OCI-LY1 (cell line): ENCODE measurements at regions not wholly inside any gene's neighbourhood (a gene's known extent, or its start where the extent isn't known, plus 50 kb on each side); places are given as distances from the start of the nearest gene placed in this dataset.
"Not testable (repeated sequence)": the region's sequence is repeated elsewhere in the genome, so short reads cannot be mapped to it uniquely, and the experiment has no call there.

ENCODE experiments used
- H2AFZ ChIP-seq: fragments of 200-600 bp; sonication (generic), shearing (Covaris generic); 2 replicates; pipeline ENCODE4 v1.6.0; 2014; ENCODE audit warnings: antibody characterized with exemption, mild to moderate bottlenecking, low read length
- H3F3A ChIP-seq: fragments of 200-600 bp; sonication (generic), shearing (Covaris generic); 2 replicates; pipeline ENCODE4 v1.6.0; 2014; ENCODE audit warnings: mild to moderate bottlenecking, antibody characterized with exemption, low read length, moderate library complexity; ENCODE audit not compliant: insufficient read depth
- H3K27ac ChIP-seq: fragments of 200-600 bp; sonication (generic); 2 replicates; pipeline ENCODE4 v1.5.1; 2014; ENCODE audit warnings: low read length, mixed run types, mild to moderate bottlenecking, low read depth; ENCODE audit not compliant: poor library complexity, severe bottlenecking
- H3K27me3 ChIP-seq: fragments of 200-600 bp; sonication (generic); 2 replicates; pipeline ENCODE4 v1.6.0; 2014; ENCODE audit warnings: antibody characterized with exemption, mild to moderate bottlenecking, low read length, moderate library complexity; ENCODE audit not compliant: insufficient read depth
- H3K36me3 ChIP-seq: fragments of 200-600 bp; sonication (generic); 2 replicates; pipeline ENCODE4 v1.6.1; 2014; ENCODE audit warnings: mild to moderate bottlenecking, antibody characterized with exemption, low read length, moderate library complexity, mixed read lengths; ENCODE audit not compliant: insufficient read depth
- H3K4me1 ChIP-seq: fragments of 200-600 bp; sonication (generic); 2 replicates; pipeline ENCODE4 v1.5.1; 2014; ENCODE audit warnings: mild to moderate bottlenecking, low read length, moderate library complexity; ENCODE audit not compliant: insufficient read depth, severe bottlenecking
- H3K4me2 ChIP-seq: fragments of 200-600 bp; sonication (generic), shearing (Covaris generic); 2 replicates; pipeline ENCODE4 v1.6.1; 2014; ENCODE audit warnings: low read length
- H3K4me3 ChIP-seq: fragments of 200-600 bp; sonication (generic); 2 replicates; pipeline ENCODE4 v1.5.1; 2014; ENCODE audit warnings: low read length, low read depth, mild to moderate bottlenecking, mixed read lengths; ENCODE audit not compliant: poor library complexity, severe bottlenecking
- H3K79me2 ChIP-seq: fragments of 200-600 bp; shearing (Covaris generic); 2 replicates; pipeline ENCODE4 v1.6.1; 2016; ENCODE audit warnings: mixed run types, low read length, mixed read lengths; ENCODE audit not compliant: insufficient read depth
- H3K9ac ChIP-seq: fragments of 200-600 bp; sonication (generic), shearing (Covaris generic); 2 replicates; pipeline ENCODE4 v1.6.1; 2014; ENCODE audit warnings: mild to moderate bottlenecking, low read length, mixed read lengths
- H3K9me2 ChIP-seq: fragments of 200-600 bp; sonication (generic), shearing (Covaris generic); 2 replicates; pipeline ENCODE4 v1.6.1; 2014; ENCODE audit warnings: low read depth, mild to moderate bottlenecking, low read length, mixed read lengths
- H3K9me3 ChIP-seq: fragments of 200-600 bp; shearing (Covaris generic); 2 replicates; pipeline ENCODE4 v1.6.1; 2014; ENCODE audit warnings: low read length, mixed read lengths
- H4K20me1 ChIP-seq: fragments of 200-600 bp; sonication (generic), shearing (Covaris generic); 2 replicates; pipeline ENCODE4 v1.6.0; 2016; ENCODE audit warnings: mild to moderate bottlenecking, low read length; ENCODE audit not compliant: insufficient read depth
- EZH2 ChIP-seq: fragments of 200-600 bp; sonication (generic), shearing (Covaris generic); IDR thresholded peaks from 2 replicates; pipeline ENCODE4 v1.8.0; 2017; ENCODE audit warnings: borderline replicate concordance, mixed run types, mild to moderate bottlenecking, antibody characterized with exemption, low read length, moderate library complexity, mixed read lengths
- TF ChIP-seq, protein P1 (sequence below): fragments of 200-600 bp; sonication (generic), shearing (Covaris generic); IDR thresholded peaks from 2 replicates; pipeline ENCODE4 v1.5.1; 2017; ENCODE audit warnings: mild to moderate bottlenecking, antibody characterized with exemption, low read length, moderate library complexity, mixed read lengths

DNA sequence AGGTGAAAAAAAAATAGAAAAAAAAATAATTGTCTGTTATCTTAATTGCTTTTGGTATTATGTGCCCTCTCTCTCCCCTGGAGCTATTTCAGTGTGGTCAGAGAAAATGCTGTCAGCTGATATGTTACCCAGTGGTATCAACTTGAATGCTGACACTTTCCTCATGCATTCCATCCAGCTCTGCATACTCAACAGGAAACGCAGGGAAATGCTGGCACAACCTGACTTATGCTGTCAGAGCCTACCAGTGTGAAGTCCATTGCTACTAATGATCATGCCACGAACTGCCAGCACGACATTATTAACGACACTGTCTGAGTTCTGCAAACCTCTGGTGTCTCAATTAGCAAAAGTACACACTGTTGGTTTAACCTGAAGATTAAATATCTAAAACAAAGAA, 182.8 kb downstream of the ZWINT start:
- H3F3A ChIP-seq = no peaks in the 10 kb centered on the region

DNA sequence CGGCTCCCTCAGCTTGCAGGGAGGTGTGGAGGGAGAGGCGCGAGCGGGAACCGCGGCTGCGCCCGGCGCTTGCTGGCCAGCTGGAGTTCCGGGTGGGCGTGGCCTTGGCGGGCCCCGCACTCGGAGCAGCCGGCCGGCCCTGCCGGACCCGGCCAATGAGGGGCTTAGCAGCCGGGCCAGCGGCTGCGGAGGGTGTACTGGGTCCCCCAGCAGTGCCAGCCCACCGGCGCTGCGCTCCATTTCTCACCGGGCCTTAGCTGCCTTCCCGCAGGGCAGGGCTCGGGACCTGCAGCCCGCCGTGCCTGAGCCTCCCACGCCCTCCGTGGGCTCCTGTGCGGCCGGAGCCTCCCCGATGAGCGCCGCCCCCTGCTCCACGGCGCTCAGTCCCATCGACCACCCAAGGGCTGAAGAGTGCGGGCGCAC, 206.0 kb downstream of the ZWINT start:
- not testable (repeated sequence) for H3K79me2 ChIP-seq, H3K27ac ChIP-seq, H2AFZ ChIP-seq, H3K4me1 ChIP-seq, H4K20me1 ChIP-seq, H3K9me3 ChIP-seq, H3K4me2 ChIP-seq, H3K9ac ChIP-seq, H3K4me3 ChIP-seq, H3K36me3 ChIP-seq, H3F3A ChIP-seq, H3K27me3 ChIP-seq, H3K9me2 ChIP-seq

More for the DNA sequence above, 182.8 kb downstream of the ZWINT start:
- Histone ChIP-seq H3K4me2 (no peak overlapping the region), H3K4me1 (no peaks in the 10 kb centered on the region), H3K27ac (no peak overlapping the region), H3K4me3 (no peak overlapping the region), H3K36me3 (no peaks in the 10 kb centered on the region), H4K20me1 (no peaks in the 10 kb centered on the region), H3K9me2 (no peaks in the 10 kb centered on the region), H3K27me3 (no peaks in the 10 kb centered on the region), H3K79me2 (no peaks in the 10 kb centered on the region), H2AFZ (no peak overlapping the region), H3K9me3 (no peaks in the 10 kb centered on the region), H3K9ac (no peak overlapping the region)
- TF ChIP-seq EZH2 = no peak
- TF ChIP-seq, protein P1, sequence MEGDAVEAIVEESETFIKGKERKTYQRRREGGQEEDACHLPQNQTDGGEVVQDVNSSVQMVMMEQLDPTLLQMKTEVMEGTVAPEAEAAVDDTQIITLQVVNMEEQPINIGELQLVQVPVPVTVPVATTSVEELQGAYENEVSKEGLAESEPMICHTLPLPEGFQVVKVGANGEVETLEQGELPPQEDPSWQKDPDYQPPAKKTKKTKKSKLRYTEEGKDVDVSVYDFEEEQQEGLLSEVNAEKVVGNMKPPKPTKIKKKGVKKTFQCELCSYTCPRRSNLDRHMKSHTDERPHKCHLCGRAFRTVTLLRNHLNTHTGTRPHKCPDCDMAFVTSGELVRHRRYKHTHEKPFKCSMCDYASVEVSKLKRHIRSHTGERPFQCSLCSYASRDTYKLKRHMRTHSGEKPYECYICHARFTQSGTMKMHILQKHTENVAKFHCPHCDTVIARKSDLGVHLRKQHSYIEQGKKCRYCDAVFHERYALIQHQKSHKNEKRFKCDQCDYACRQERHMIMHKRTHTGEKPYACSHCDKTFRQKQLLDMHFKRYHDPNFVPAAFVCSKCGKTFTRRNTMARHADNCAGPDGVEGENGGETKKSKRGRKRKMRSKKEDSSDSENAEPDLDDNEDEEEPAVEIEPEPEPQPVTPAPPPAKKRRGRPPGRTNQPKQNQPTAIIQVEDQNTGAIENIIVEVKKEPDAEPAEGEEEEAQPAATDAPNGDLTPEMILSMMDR = no peak

DNA sequence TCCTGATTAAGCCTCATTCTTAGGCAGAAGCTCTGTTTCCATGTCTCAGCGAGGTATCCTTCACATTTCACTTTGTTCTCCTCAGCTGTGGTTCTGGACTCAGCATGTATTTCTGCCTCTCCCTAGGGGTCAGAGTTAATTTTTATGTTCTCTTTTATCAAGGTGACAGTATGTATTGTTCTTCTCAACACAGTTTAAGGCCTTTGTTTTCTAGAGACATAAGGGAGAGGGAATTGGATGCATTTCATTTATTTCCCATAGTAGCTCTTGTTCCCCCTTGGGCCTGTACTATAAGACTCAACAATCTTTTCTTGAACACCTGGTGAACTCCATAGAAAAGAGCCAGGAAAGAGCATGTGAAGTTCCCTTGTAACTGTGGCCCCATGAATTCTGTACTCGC, 214.3 kb downstream of the ZWINT start:
- Histone ChIP-seq H3K36me3 (no peaks in the 10 kb centered on the region), H3K27ac (no peak overlapping the region), H3K9me3 (no peaks in the 10 kb centered on the region), H3K9me2 (no peaks in the 10 kb centered on the region), H3K27me3 (no peaks in the 10 kb centered on the region), H3K4me3 (no peak overlapping the region), H3F3A (no peaks in the 10 kb centered on the region), H4K20me1 (no peaks in the 10 kb centered on the region), H2AFZ (no peak overlapping the region), H3K9ac (no peak overlapping the region), H3K4me2 (no peak overlapping the region), H3K79me2 (no peaks in the 10 kb centered on the region), H3K4me1 (no peaks in the 10 kb centered on the region)
- no peak for TF ChIP-seq EZH2
- TF ChIP-seq, protein P1 = no peak

DNA sequence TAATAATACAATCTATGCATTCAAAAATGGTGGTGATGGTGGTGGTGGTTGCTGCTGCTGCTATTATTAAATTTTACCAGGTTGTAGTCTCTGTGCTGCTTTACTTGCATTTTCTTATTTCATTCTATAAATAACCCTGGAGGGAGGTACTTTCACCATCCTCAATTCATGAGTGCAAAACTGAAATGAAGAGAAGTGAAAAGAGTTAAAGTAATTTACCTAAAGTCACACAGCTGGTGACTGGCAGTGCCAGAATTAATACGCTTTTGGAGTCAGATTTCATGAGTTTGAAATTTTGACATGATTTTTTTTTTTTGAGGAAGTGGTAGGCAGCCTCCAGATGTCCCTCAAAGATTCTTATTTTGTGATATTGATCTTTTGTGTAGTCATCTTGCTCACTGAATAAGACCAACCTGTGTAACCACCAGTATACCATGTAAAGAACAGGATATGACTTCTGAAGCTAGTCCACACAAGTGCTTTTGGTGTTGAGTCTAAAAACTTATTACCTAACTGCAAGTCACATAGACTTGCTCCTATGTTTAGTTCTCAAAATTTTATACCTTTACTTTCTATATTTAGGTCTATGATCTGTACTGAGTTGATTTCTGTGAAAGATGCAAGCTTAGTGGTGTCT, 218.8 kb downstream of the ZWINT start:
- H2AFZ ChIP-seq = no peak overlapping the region

More for the DNA sequence above, 218.8 kb downstream of the ZWINT start:
- Histone ChIP-seq H3K27me3 (no peaks in the 10 kb centered on the region), H3K9me3 (no peaks in the 10 kb centered on the region), H3K4me3 (no peak overlapping the region), H3K36me3 (no peaks in the 10 kb centered on the region), H3K4me2 (no peak overlapping the region), H4K20me1 (no peaks in the 10 kb centered on the region), H3K27ac (no peak overlapping the region), H3K79me2 (no peaks in the 10 kb centered on the region), H3K4me1 (no peaks in the 10 kb centered on the region), H3K9me2 (no peaks in the 10 kb centered on the region), H3K9ac (no peak overlapping the region), H3F3A (no peaks in the 10 kb centered on the region)
- TF ChIP-seq, protein P1 = no peak
- TF ChIP-seq EZH2 = no peak
